ENCODE measurements at regions not wholly inside any gene's neighbourhood (a gene's known extent, or its start where the extent isn't known, plus 50 kb on each side); places are given as distances from the start of the nearest gene placed in this dataset.

DNA sequence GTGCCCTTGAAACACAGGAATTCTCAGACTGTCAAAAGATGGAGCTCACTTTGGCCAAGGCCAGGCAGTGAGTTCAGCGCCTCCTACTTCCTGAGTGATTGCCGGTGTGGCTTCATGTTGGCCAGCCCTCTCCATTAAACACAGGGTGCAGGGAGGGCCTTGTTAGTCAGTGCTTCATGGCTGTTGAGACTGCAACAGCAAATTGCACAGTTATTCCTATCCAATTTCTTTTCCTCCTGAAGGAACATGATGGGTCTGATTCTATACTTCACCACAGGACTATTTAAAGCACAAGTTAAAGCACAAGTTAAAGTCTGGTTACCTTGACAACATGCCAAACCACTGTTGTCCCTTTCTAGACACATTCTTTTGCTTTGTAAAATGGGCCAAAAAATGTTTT, 156.6 kb downstream of the SIPA1L2 start:
- FAIRE-seq, result peak; percentile 56
- TF ChIP-seq, protein P1, sequence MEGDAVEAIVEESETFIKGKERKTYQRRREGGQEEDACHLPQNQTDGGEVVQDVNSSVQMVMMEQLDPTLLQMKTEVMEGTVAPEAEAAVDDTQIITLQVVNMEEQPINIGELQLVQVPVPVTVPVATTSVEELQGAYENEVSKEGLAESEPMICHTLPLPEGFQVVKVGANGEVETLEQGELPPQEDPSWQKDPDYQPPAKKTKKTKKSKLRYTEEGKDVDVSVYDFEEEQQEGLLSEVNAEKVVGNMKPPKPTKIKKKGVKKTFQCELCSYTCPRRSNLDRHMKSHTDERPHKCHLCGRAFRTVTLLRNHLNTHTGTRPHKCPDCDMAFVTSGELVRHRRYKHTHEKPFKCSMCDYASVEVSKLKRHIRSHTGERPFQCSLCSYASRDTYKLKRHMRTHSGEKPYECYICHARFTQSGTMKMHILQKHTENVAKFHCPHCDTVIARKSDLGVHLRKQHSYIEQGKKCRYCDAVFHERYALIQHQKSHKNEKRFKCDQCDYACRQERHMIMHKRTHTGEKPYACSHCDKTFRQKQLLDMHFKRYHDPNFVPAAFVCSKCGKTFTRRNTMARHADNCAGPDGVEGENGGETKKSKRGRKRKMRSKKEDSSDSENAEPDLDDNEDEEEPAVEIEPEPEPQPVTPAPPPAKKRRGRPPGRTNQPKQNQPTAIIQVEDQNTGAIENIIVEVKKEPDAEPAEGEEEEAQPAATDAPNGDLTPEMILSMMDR (IDR thresholded peaks at IDR 0.05; ENCODE audit: insufficient read depth, missing control alignments), result no peak
- DNase-seq (ENCODE audit: insufficient read length, low spot score), result no peak

DNA sequence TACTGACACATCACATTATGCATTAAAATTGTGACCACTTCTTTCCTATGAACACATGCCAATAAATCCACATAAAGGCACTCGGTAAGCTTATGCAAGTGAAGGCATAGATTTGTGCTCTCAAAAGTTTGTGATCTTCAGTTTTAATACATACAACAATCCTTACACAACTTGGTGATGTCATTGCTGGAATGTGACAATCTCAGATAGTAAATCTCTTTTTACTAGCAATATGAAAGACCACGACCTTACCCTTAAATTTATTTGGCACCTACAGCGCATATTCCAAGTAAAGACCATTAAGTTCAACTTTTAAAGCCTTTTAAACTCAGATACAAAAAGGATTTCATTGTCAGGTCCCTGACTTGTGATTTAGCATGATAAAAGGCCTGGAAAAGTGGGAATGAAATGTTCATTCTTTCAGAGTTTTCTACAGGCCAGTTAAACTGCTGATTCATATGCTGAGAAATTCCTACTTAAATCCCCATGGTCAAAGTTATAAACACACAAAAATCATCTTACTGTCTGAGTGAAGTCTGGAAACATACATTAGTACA, 157.4 kb downstream of the SIPA1L2 start:
- FAIRE-seq (no peak), DNase-seq (ENCODE audit: insufficient read length, low spot score) (no peak)
- TF ChIP-seq, protein P1 (IDR thresholded peaks at IDR 0.05; ENCODE audit: insufficient read depth, missing control alignments), result no peak

DNA sequence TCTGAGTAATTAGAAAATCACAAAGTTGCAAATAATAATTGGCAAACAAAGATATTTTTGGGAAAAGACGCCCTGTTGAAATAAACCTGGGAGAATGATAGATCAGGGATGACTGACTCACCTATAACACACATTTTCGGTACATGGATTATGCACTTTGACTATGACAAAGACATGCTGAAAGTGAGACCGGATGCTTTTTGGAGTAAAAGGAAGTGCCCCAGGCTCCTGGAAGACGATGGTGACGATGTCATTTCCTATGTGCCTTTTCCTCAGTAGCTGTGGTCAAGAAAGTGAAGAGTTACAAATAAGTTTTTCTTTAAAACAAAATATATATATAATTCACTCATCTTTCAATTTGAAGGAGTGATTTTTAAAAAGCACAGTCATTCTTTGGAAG, 158.7 kb downstream of the SIPA1L2 start:
- DNase-seq (ENCODE audit: insufficient read length, low spot score) (no peak), FAIRE-seq (peak; percentile 6)
- TF ChIP-seq, protein P1 (IDR thresholded peaks at IDR 0.05; ENCODE audit: insufficient read depth, missing control alignments), result no peak

GRCh38 chr1:232470711-232471110, 159.2 kb downstream of the SIPA1L2 start:
- TF ChIP-seq, protein P1 (IDR thresholded peaks at IDR 0.05; ENCODE audit: insufficient read depth, missing control alignments), result no peak
- FAIRE-seq (no peak), DNase-seq (ENCODE audit: insufficient read length, low spot score) (no peak)

- no peak for FAIRE-seq
- no peak for DNase-seq (ENCODE audit: insufficient read length, low spot score)
- TF ChIP-seq, protein P1 (IDR thresholded peaks at IDR 0.05; ENCODE audit: insufficient read depth, missing control alignments), result no peak
These were observed 161.7 kb downstream of the SIPA1L2 start for GRCh38 chr1:232468249-232468648.

DNA sequence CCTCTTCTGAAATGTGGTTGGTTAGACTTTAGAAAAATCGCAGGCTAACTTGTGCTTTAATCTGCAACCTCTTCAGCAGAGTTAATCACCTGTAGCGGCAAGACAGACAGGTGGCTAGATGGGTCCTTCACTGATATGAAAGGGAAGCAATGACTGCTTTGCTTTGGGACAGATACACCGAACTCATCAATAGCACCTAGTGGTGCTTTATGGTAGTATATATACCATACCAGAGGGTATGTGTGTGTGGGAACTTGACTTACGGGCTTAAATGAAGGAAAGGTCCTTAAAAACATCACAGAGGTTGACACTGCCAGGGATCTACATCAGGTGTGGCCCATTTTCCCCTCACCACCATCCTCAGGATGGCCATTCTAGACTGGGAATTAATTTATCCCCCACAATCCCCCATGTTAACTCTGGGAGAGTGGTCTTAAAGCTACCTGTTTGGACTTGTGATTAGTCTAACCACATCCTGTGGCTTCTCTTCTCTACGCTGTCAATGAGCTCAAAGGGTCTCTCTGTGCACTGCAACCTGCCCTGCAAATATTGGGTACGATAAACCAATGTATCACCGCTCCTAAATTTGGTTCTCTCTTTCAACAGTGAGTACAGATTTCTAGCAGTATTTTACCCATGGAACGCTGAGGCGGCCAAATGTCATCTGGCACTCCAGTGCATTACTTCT, 162.7 kb downstream of the SIPA1L2 start:
- TF ChIP-seq, protein P1 (IDR thresholded peaks at IDR 0.05; ENCODE audit: insufficient read depth, missing control alignments), result no peak
- DNase-seq (ENCODE audit: insufficient read length, low spot score) (no peak), FAIRE-seq (no peak)

DNA sequence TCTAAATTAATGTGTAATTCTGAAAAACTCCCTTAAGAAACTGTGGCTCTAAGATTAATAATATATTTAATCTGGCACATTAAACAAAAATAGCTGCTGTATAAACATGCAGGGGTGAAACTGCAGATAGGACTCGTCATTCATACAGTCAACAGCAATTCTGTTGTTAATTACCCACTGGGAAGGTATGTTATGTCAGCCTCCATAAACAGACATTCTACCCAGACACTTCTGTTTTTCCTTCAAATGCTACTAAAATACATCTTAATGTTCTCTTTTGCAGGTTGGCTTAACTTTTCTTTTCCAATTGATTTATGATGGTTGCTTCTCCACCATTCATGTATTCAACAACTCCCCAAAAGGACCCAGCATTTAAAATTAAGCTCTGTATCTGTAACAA, 165.6 kb downstream of the SIPA1L2 start:
- FAIRE-seq (no peak), DNase-seq (ENCODE audit: insufficient read length, low spot score) (no peak)
- TF ChIP-seq, protein P1 (IDR thresholded peaks at IDR 0.05; ENCODE audit: insufficient read depth, missing control alignments), result no peak

Measured in D721Med (cell line).